ENCODE measurements at regions not wholly inside any gene's neighbourhood (a gene's known extent, or its start where the extent isn't known, plus 50 kb on each side); places are given as distances from the start of the nearest gene placed in this dataset.

DNA sequence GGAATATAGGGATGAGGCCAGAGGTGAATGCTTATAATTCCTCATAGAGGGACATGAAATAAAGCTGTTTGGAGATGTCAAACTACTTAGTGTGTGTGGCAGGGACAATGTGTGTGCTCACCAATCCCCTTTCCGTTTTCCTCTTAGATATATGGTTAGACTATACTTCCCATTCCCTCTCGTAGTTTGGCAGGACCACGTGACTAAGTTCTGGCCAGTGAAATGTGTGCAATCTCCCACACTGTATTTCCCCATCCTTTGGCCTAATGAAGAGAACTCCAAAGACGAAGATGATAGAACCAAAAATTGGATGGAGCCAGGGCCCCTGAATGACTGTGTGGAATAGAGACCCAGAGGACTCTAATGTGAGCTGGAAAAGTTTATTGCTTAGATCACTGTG is 233.4 kb upstream of the KLF4 start:
- H3K4me3 ChIP-seq = no peak overlapping the region
- no peaks in the 10 kb centered on the region for H3K36me3 ChIP-seq
- no peak overlapping the region for H3K27ac ChIP-seq
- TF ChIP-seq, protein P1, sequence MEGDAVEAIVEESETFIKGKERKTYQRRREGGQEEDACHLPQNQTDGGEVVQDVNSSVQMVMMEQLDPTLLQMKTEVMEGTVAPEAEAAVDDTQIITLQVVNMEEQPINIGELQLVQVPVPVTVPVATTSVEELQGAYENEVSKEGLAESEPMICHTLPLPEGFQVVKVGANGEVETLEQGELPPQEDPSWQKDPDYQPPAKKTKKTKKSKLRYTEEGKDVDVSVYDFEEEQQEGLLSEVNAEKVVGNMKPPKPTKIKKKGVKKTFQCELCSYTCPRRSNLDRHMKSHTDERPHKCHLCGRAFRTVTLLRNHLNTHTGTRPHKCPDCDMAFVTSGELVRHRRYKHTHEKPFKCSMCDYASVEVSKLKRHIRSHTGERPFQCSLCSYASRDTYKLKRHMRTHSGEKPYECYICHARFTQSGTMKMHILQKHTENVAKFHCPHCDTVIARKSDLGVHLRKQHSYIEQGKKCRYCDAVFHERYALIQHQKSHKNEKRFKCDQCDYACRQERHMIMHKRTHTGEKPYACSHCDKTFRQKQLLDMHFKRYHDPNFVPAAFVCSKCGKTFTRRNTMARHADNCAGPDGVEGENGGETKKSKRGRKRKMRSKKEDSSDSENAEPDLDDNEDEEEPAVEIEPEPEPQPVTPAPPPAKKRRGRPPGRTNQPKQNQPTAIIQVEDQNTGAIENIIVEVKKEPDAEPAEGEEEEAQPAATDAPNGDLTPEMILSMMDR (IDR thresholded peaks at IDR 0.05) = no peak
- no peaks in the 10 kb centered on the region for H3K27me3 ChIP-seq
- DNase-seq (ENCODE audit: low spot score) = no peak
- H3K4me1 ChIP-seq = no peaks in the 10 kb centered on the region
- no peaks in the 10 kb centered on the region for H3K9me3 ChIP-seq

DNA sequence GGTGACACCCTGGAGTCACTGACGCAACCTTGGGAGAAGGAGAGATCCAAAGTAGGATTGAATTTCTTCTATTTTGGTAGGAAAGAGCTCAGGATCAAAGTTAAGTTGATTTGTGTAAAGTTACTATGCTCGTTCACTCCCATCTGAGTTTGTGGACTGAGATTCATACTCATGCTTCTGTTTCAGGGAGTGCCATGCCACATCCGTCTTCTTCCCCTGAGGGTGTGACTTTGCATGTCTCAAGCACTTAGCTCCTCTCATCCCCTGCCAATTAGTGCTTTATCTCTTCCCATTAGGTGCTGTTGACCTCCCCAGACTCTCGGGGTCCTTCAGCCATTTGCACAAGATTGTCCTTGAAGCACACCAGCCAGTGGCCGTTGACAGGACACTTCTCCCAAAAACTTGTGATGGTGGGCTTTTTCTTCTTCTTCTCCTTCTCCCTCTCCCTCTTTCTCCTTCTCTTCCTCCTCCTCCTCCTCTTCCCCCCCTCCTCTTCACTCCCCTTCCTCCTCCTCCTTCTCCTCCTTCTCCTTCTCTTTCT is 232.2 kb upstream of the KLF4 start:
- Histone ChIP-seq H3K9me3 (no peaks in the 10 kb centered on the region), H3K4me3 (no peak overlapping the region), H3K27ac (no peak overlapping the region), H3K27me3 (no peaks in the 10 kb centered on the region), H3K4me1 (no peaks in the 10 kb centered on the region), H3K36me3 (no peaks in the 10 kb centered on the region)
- TF ChIP-seq, protein P1 (IDR thresholded peaks at IDR 0.05) = no peak
- DNase-seq (ENCODE audit: low spot score) = no peak

DNA sequence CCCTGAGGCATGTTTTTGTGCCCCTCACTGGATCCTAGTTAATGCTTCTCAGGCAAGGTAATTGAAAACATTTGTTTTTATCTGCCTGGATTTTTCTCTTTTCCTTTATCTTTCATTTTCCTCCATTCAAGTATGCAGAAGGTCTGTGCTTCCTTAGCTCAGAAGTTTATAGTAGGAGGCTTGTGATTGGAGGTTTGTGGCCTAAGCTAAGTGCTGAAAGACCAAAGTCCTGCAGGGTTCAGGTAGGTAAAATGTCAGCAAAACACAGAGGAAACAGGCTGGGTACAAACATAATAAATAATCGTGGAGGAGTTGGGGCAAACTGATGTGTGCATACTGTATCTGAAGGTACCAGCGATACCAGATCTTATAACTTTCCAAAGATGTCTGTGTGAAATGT is 230.9 kb upstream of the KLF4 start:
- no peaks in the 10 kb centered on the region for H3K4me1 ChIP-seq
- TF ChIP-seq, protein P1 (IDR thresholded peaks at IDR 0.05) = no peak
- no peak overlapping the region for H3K27ac ChIP-seq
- no peak overlapping the region for H3K4me3 ChIP-seq
- H3K27me3 ChIP-seq = no peaks in the 10 kb centered on the region
- H3K36me3 ChIP-seq = no peaks in the 10 kb centered on the region
- DNase-seq (ENCODE audit: low spot score) = no peak
- no peaks in the 10 kb centered on the region for H3K9me3 ChIP-seq

DNA sequence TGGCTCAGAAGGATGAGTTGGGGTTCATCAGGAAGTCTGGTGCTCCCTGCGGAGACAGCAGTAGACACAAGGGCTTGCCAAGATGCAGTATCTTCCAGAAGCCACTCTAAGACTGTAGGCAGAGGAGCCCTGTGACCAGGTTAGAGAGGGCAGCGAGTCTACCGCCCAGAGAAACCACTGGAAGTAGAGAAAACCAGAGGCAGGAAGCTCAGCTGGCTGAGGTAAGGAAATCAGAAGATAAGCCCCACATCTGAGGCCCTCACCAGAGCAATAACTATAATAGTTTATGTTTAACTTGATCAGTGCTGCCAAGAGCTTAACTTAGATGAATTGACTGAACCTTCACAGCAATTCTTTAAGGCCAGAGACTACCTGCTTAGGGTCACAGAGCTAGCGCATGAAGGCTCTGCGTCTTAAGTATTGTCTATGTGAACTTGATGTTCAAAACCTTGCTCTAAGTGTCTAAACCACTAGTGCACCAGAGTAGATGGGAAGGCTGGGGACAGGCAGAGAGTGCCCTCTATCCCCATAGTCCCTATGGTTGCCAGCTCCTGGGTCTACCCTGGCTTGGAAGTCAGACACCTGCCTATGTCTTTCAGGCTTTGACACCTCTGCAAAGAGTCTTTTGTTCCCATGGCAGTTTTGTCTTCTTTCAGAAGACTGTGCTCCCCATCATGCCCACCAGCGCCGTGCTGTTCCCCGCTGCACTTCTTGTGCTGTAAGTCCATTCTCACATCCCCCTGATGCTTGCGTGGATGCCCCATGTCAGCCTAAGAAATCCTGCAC is 228.2 kb upstream of the KLF4 start:
- H3K36me3 ChIP-seq = no peaks in the 10 kb centered on the region
- H3K9me3 ChIP-seq = no peaks in the 10 kb centered on the region
- H3K27me3 ChIP-seq = no peaks in the 10 kb centered on the region
- no peaks in the 10 kb centered on the region for H3K4me1 ChIP-seq
- no peak for DNase-seq (ENCODE audit: low spot score)
- TF ChIP-seq, protein P1 (IDR thresholded peaks at IDR 0.05) = no peak
- H3K27ac ChIP-seq = no peak overlapping the region
- no peak overlapping the region for H3K4me3 ChIP-seq

DNA sequence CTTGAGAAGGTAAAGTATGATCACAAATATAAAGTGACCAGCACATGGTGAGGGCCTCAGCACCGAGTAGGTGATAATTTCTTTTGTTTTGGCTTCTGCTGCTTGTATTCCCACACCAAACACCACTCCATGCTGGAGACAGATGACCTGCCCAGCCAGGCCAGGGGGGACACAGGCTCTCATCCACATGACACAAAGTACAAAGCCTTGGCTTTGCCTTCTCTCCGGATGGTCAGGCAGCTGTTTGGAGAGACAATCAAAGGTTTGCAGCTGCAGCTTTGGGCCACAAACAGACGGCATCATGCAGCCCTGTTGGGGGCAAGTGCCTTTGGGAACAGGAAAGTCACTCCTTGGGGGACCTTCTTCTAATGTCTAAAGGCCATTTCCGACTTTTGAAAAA is 226.2 kb upstream of the KLF4 start:
- H3K9me3 ChIP-seq = no peaks in the 10 kb centered on the region
- H3K27me3 ChIP-seq = no peaks in the 10 kb centered on the region

More for the DNA sequence above, 226.2 kb upstream of the KLF4 start:
- peaks cover 0 to 8% of the 10 kb centered on the region in 2 donors for H3K4me1 ChIP-seq
- TF ChIP-seq, protein P1 (IDR thresholded peaks at IDR 0.05) = no peak
- DNase-seq (ENCODE audit: low spot score) = no peak
- H3K4me3 ChIP-seq = no peak overlapping the region
- H3K36me3 ChIP-seq = no peaks in the 10 kb centered on the region
- H3K27ac ChIP-seq = no peak overlapping the region
